Osteocyte (in vitro differentiated cells): ENCODE measurements at regions not wholly inside any gene's neighbourhood (a gene's known extent, or its start where the extent isn't known, plus 50 kb on each side); places are given as distances from the start of the nearest gene placed in this dataset.

Experiments used
- DNase-seq: peaks from one replicate; pipeline ENCODE4 v3.0.0; 2021; ENCODE audit warnings: mixed read lengths; ENCODE audit not compliant: unreplicated experiment; ENCODE audit errors: extremely low spot score
- H3K27ac Mint-ChIP-seq: one replicate; pipeline ENCODE4 v1.8.0; 2021; ENCODE audit warnings: mild to moderate bottlenecking, mixed read lengths; ENCODE audit not compliant: unreplicated experiment
- H3K27me3 Mint-ChIP-seq: one replicate; pipeline ENCODE4 v1.8.0; 2021; ENCODE audit warnings: mixed read lengths; ENCODE audit not compliant: unreplicated experiment
- H3K36me3 Mint-ChIP-seq: one replicate; pipeline ENCODE4 v1.8.0; 2021; ENCODE audit warnings: mixed read lengths; ENCODE audit not compliant: unreplicated experiment
- H3K4me1 Mint-ChIP-seq: one replicate; pipeline ENCODE4 v1.8.0; 2021; ENCODE audit warnings: mixed read lengths; ENCODE audit not compliant: unreplicated experiment
- H3K4me3 Mint-ChIP-seq: one replicate; pipeline ENCODE4 v1.8.0; 2021; ENCODE audit warnings: mild to moderate bottlenecking, moderate library complexity, mixed read lengths; ENCODE audit not compliant: unreplicated experiment
- H3K9me3 Mint-ChIP-seq: one replicate; pipeline ENCODE4 v1.8.0; 2021; ENCODE audit warnings: mixed read lengths; ENCODE audit not compliant: unreplicated experiment
- CTCF ChIP-seq: fragments of 200-600 bp; sonication (generic); IDR thresholded peaks from 2 replicates; pipeline ENCODE4 v1.5.0; 2021; ENCODE audit warnings: antibody characterized with exemption, mild to moderate bottlenecking, moderate library complexity

GRCh38 chr21:20661246-20661645 lies 337.0 kb upstream of the NCAM2 start:
- no peaks in the 10 kb centered on the region for H3K27me3 Mint-ChIP-seq
- H3K4me1 Mint-ChIP-seq, result no peaks in the 10 kb centered on the region
- DNase-seq, result no peak
- no peak overlapping the region for H3K27ac Mint-ChIP-seq
- no peak for TF ChIP-seq CTCF
- H3K4me3 Mint-ChIP-seq, result no peak overlapping the region
- peaks cover 3% of the 10 kb centered on the region for H3K9me3 Mint-ChIP-seq
- H3K36me3 Mint-ChIP-seq, result no peaks in the 10 kb centered on the region

DNA sequence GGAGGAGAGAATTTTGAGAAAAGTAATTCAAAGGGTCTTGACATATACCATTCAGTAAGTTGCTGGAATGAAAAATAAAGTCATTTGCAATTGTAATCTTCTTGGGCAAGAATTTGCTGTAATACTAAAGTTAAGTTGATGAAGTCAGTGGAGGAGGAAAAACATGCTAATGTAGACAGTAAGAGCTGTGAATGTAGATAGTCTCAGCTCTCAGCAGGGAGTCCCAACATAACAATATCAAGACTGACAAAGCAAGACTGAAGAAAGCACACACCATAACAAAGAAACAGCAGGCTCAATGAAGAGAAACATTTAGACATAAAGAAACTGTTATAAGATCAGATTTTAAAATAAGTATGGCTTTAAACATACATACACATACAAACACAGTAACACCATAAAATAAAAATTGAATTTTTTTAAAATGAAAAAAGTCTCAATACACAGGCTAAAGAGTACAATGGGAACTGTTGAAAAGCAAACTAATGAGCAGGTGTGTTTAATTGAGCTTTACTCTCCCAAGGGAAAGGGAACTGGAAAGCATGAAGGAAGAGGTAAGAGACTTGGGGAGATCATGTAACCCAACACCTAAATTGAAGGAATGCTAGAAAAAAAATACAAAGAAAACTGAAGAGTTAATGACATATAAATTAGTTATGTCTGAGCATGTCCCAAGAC lies 336.3 kb upstream of the NCAM2 start:
- Mint-ChIP-seq H3K4me1 (no peaks in the 10 kb centered on the region), H3K36me3 (no peaks in the 10 kb centered on the region), H3K27me3 (no peaks in the 10 kb centered on the region), H3K9me3 (peaks cover 3% of the 10 kb centered on the region), H3K4me3 (no peak overlapping the region), H3K27ac (no peak overlapping the region)
- no peak for DNase-seq
- no peak for TF ChIP-seq CTCF

- Mint-ChIP-seq H3K36me3 (no peaks in the 10 kb centered on the region), H3K4me3 (no peak overlapping the region), H3K9me3 (peaks cover 3% of the 10 kb centered on the region), H3K27ac (no peak overlapping the region), H3K27me3 (no peaks in the 10 kb centered on the region), H3K4me1 (no peaks in the 10 kb centered on the region)
- no peak for TF ChIP-seq CTCF
- no peak for DNase-seq
Measured at GRCh38 chr21:20662514-20662913, 335.7 kb upstream of the NCAM2 start.

GRCh38 chr21:20667931-20668330 lies 330.3 kb upstream of the NCAM2 start:
- Mint-ChIP-seq H3K27me3 (no peaks in the 10 kb centered on the region), H3K9me3 (peaks cover 10% of the 10 kb centered on the region), H3K4me1 (no peaks in the 10 kb centered on the region), H3K36me3 (no peaks in the 10 kb centered on the region), H3K4me3 (no peak overlapping the region), H3K27ac (no peak overlapping the region)
- TF ChIP-seq CTCF, result no peak
- no peak for DNase-seq

DNA sequence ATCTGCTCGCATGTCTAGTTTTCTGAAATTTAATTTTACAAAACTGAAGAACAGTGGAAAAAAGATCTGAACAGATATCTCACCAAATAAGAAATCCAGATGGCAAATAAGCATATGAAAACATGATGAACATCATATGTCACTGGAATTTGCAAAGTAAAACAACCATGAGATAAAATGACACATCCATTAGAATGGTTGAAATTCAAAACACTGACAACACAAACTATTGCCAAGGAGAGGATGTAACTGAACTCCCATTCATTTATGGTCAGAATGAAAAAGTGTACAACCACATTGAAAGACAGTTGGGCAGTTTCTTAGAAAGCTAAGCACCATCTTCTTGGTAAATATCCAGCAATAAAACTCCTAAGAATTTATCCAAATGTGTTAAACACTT lies 312.7 kb upstream of the NCAM2 start:
- Mint-ChIP-seq H3K27me3 (no peaks in the 10 kb centered on the region), H3K4me3 (no peak overlapping the region)

More for the DNA sequence above, 312.7 kb upstream of the NCAM2 start:
- DNase-seq, result no peak
- H3K9me3 Mint-ChIP-seq, result peaks cover 4% of the 10 kb centered on the region
- no peaks in the 10 kb centered on the region for H3K4me1 Mint-ChIP-seq
- no peak for TF ChIP-seq CTCF
- H3K27ac Mint-ChIP-seq, result no peak overlapping the region
- no peaks in the 10 kb centered on the region for H3K36me3 Mint-ChIP-seq
